Colonic mucosa (tissue), 4 donors: ENCODE measurements at regions not wholly inside any gene's neighbourhood (a gene's known extent, or its start where the extent isn't known, plus 50 kb on each side); places are given as distances from the start of the nearest gene placed in this dataset.

Experiments
- DNase-seq: peaks from one replicate; pipeline ENCODE4 v3.0.0-alpha.2; 2020
- H3K27ac ChIP-seq: fragments of 200-600 bp; one replicate; pipeline ENCODE4 v1.8.0; 2021
- H3K27me3 ChIP-seq: fragments of 200-600 bp; one replicate; pipeline ENCODE4 v1.8.0; 2021
- H3K36me3 ChIP-seq: fragments of 200-600 bp; one replicate; pipeline ENCODE4 v1.8.0; 2021
- H3K4me1 ChIP-seq: fragments of 200-600 bp; one replicate; pipeline ENCODE4 v1.8.0; 2021; ENCODE audit warnings: mild to moderate bottlenecking
- H3K4me3 ChIP-seq: fragments of 200-600 bp; one replicate; pipeline ENCODE4 v1.8.0; 2021
- H3K9ac ChIP-seq, 2 donors: one replicate each; pipeline ENCODE4 v1.7.0; 2013; ENCODE audit warnings: control low read depth in 2 of 2, low read depth in 2 of 2, low read length in 2 of 2
- H3K9me3 ChIP-seq: fragments of 200-600 bp; one replicate; pipeline ENCODE4 v1.8.0; 2021
- intact Hi-C: fragments of 100-400 bp; cut with DNase I; formaldehyde crosslinking; loops from one replicate; pipeline ENCODE4 v1.14.1; 2022
- TF ChIP-seq, protein P1 (sequence below): fragments of 200-600 bp; IDR thresholded peaks from one replicate; pipeline ENCODE4 v1.8.0; 2022; ENCODE audit warnings: antibody characterized with exemption, mild to moderate bottlenecking
- donor health status: healthy.
- donor health status: DM: no; HTN: no; CAD: no.
- donor health status: DM: no; HTN: no; CAD: no.

DNA sequence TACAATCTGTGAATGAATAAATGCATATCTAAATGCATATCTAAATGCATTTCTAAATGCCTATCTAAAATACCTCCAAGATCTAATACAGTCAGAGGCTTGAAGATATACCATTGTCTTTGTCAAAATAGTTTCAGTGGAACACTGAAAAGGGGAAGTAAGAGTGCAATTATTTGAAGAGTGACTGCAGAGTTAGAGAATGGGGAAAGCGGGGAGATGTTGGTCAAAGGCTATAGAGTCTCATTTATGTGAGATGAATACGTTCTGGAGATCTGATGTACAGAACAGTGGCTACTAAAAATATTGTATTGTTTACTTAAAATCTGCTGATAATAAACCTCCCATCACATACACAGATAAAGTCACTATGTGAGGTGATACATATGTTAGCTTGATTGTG is 1126.2 kb upstream of the CDH9 start:
- TF ChIP-seq, protein P1, sequence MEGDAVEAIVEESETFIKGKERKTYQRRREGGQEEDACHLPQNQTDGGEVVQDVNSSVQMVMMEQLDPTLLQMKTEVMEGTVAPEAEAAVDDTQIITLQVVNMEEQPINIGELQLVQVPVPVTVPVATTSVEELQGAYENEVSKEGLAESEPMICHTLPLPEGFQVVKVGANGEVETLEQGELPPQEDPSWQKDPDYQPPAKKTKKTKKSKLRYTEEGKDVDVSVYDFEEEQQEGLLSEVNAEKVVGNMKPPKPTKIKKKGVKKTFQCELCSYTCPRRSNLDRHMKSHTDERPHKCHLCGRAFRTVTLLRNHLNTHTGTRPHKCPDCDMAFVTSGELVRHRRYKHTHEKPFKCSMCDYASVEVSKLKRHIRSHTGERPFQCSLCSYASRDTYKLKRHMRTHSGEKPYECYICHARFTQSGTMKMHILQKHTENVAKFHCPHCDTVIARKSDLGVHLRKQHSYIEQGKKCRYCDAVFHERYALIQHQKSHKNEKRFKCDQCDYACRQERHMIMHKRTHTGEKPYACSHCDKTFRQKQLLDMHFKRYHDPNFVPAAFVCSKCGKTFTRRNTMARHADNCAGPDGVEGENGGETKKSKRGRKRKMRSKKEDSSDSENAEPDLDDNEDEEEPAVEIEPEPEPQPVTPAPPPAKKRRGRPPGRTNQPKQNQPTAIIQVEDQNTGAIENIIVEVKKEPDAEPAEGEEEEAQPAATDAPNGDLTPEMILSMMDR: no peak
- H3K9ac ChIP-seq: no peak overlapping the region
- H3K4me1 ChIP-seq: no peaks in the 10 kb centered on the region
- no peaks in the 10 kb centered on the region for H3K27me3 ChIP-seq
- intact Hi-C loops: no loop called here
- no peak for DNase-seq
- no peak overlapping the region for H3K4me3 ChIP-seq
- no peaks in the 10 kb centered on the region for H3K9me3 ChIP-seq
- H3K27ac ChIP-seq: no peak overlapping the region
- no peaks in the 10 kb centered on the region for H3K36me3 ChIP-seq

DNA sequence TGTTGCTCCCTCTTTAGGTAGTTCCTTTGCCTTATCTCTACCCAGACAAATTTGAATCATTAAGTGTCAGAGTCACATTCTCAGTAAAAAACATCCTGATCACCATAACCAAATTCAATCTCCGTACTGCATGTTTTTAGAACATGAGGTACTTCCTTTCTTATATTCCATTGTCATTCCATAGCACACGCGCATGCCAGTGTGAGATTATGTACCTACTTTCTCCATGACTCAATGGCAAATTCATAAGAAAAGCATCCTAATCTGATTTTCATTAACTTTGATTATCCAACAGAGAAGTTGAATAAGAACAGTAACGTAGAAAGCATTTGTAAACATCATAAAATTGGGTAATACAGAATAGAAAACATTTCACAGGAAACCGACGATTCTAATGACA is 1118.6 kb upstream of the CDH9 start:
- Histone ChIP-seq H3K27ac (no peak overlapping the region), H3K9me3 (no peaks in the 10 kb centered on the region), H3K27me3 (no peaks in the 10 kb centered on the region), H3K4me1 (no peaks in the 10 kb centered on the region), H3K36me3 (no peaks in the 10 kb centered on the region), H3K4me3 (no peak overlapping the region), H3K9ac (no peak overlapping the region)
- TF ChIP-seq, protein P1: no peak
- intact Hi-C loops: no loop called here
- no peak for DNase-seq

DNA sequence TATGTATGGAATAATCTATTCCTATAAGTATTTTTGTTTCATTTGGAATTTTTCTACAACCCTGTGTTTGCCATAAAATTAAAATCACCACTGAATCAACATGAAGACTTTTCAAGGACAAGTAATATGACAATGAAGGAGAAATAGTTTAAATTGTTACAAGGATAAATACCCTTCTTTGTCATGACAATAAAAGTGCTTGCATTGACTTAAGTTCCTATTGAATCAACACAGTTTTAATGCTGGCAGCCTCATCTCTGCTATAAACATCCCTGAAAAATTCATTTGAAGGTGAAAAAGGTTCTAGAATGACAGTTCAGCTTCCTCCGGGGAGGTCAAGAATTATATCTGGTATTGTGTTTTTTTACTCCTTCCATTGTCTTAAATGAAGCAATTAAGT is 1105.1 kb upstream of the CDH9 start:
- Histone ChIP-seq H3K27ac (no peak overlapping the region), H3K36me3 (no peaks in the 10 kb centered on the region), H3K9me3 (no peaks in the 10 kb centered on the region), H3K4me3 (no peak overlapping the region), H3K27me3 (no peaks in the 10 kb centered on the region), H3K4me1 (no peaks in the 10 kb centered on the region), H3K9ac (no peak overlapping the region)
- DNase-seq: no peak
- intact Hi-C loops: no loop called here
- TF ChIP-seq, protein P1: no peak

DNA sequence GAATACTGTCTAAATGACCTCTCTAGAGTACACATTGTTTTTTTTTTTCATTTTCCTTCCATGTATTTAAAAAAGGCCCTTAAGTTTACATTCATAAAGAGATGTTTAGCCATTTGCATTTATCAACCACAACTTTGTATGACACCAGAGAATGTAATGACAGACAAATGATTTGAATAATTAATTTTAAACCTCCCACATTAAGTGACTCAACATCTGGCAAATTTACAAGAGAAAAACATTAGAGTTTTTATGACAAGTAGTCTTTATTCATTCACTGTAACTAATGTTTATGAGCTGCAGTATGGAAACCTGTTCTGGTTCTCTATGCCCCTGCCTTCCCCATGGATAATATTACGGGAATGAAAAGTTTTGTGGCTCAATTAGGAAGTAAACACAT is 1093.8 kb upstream of the CDH9 start:
- Histone ChIP-seq H3K27me3 (no peaks in the 10 kb centered on the region), H3K27ac (no peak overlapping the region), H3K4me1 (no peaks in the 10 kb centered on the region), H3K9ac (no peak overlapping the region), H3K36me3 (no peaks in the 10 kb centered on the region), H3K9me3 (no peaks in the 10 kb centered on the region), H3K4me3 (no peak overlapping the region)
- intact Hi-C loops: no loop called here
- DNase-seq: no peak
- TF ChIP-seq, protein P1: no peak

DNA sequence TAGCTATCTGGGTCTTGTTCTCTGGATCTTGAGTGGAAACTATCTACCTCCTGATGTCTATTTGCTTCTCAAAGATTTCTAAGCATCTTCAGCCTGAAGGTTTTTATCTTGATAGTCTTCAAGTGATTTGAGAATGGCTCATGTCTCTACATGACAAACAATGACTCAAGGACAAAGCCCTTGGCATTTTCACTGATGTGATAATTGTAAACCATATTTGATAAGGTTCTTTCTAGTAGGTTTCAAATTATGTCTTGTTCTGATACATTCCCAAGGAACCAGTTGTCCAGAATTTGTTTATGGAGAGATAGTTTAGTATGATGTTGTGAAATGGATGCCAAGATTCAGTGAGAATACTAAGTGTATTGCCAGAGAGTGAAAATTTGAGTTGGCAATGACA is 1079.3 kb upstream of the CDH9 start:
- Histone ChIP-seq H3K27me3 (no peaks in the 10 kb centered on the region), H3K4me3 (no peak overlapping the region), H3K4me1 (no peaks in the 10 kb centered on the region), H3K9ac (no peak overlapping the region), H3K9me3 (no peaks in the 10 kb centered on the region), H3K27ac (no peak overlapping the region), H3K36me3 (no peaks in the 10 kb centered on the region)
- intact Hi-C loops: no loop called here
- DNase-seq: no peak
- TF ChIP-seq, protein P1: no peak

DNA sequence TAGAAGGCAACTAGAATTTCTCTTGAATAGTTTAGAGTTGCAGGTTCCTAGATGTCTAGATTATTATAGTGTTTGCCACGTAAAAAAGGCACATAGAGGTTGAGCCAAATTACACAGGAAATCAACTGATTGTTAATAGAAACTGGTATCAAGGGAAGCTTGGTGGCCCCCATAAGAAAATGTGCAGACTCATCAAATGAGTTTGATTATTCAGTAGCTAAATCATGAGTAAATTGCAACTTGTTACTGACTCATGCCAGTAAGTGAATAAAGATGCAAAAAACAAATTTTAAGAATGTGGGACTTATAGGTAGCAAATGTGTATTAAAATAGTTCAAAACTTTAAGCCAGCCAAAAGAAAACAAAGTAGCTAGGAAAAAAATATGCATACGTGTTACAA is 1078.9 kb upstream of the CDH9 start:
- Histone ChIP-seq H3K4me1 (no peaks in the 10 kb centered on the region), H3K4me3 (no peak overlapping the region), H3K36me3 (no peaks in the 10 kb centered on the region), H3K27ac (no peak overlapping the region), H3K27me3 (no peaks in the 10 kb centered on the region), H3K9me3 (no peaks in the 10 kb centered on the region), H3K9ac (no peak overlapping the region)
- intact Hi-C loops: no loop called here
- DNase-seq: no peak
- TF ChIP-seq, protein P1: no peak
